ENCODE measurements at regions not wholly inside any gene's neighbourhood (a gene's known extent, or its start where the extent isn't known, plus 50 kb on each side); places are given as distances from the start of the nearest gene placed in this dataset.

DNA sequence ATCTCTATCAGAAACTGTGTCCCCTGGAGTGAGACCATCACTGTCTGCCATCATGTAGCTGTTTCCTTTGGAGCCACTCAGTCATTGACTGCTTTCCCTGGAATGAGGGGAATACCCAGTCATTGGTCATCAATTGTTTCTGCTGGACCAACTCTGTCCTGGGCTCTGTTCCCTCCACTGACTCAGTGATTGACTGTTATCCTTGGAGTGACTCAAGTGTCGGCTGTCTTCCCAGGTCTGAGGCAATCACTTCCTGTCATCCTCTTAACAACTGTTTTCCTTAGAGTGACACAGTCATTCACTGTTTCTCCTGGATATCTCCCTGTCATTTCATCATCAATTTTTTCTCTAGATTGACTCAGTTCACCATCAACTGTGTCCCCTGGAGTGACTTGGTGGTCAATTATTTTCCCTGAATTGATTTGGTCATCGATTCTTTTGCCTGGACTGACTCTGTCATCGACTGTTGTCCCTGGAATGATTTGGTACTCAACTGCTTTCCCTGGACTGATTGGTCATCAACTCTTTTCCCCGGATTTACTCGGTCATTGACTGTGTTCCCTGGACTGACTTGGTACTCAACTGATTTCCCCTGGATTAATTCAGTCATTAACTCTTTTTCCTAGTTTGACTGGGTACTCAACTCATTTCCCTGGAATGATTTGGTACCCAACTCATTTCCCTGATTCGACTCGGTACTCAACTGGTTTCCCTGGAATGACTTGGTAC is 327.9 kb upstream of the VCX start:
- Histone ChIP-seq H3K9me3 (replicated peaks; ENCODE audit: control insufficient read depth, insufficient read depth, low read length) (no peaks in the 10 kb centered on the region), H3K79me2 (ENCODE audit: control insufficient read depth, insufficient read depth, low read length) (no peaks in the 10 kb centered on the region), H3K4me1 (ENCODE audit: control insufficient read depth, extremely low read depth, insufficient read depth, low read length) (no peaks in the 10 kb centered on the region), H3K27me3 (ENCODE audit: control insufficient read depth in 2 of 2, insufficient read depth in 2 of 2, low read length in 2 of 2) (no peaks in the 10 kb centered on the region), H3K27ac (ENCODE audit: insufficient read depth, low read depth, low read length) (no peak overlapping the region), H3K4me3 (replicated peaks in 1 of 3; ENCODE audit: insufficient read depth in 1 of 3, low read depth in 1 of 3, low read length in 3 of 3) (no peak overlapping the region), H3K36me3 (ENCODE audit: control insufficient read depth in 2 of 2, extremely low read depth in 1 of 2, insufficient read depth in 2 of 2, low read length in 2 of 2) (no peaks in the 10 kb centered on the region), H3K4me2 (ENCODE audit: insufficient read depth, low read length) (no peak overlapping the region), H3K9me1 (replicated peaks; ENCODE audit: control insufficient read depth, extremely low read depth, insufficient read depth, low read length) (no peaks in the 10 kb centered on the region), H4K20me1 (replicated peaks; ENCODE audit: control insufficient read depth, extremely low read depth, insufficient read depth, low read length) (no peaks in the 10 kb centered on the region), H2AFZ (ENCODE audit: low read depth, low read length) (no peak overlapping the region), H3K9ac (replicated peaks; ENCODE audit: extremely low read depth, insufficient read depth, low read length) (no peak overlapping the region)
- POLR2A ChIA-PET: no interaction called here
- intact Hi-C loops (cut with micrococcal nuclease): no loop called here
- TF ChIP-seq GATA2 (IDR thresholded peaks at IDR 0.05; ENCODE audit: insufficient read depth, insufficient read length, low read depth, low read length) (no peak), POLR2AphosphoS5 (IDR thresholded peaks at IDR 0.05; ENCODE audit: insufficient read depth, low read depth, low read length) (no peak), POLR2A (IDR thresholded peaks at IDR 0.05; ENCODE audit: low read depth, low read length) (no peak), JUN (IDR thresholded peaks at IDR 0.05; ENCODE audit: borderline replicate concordance, insufficient read depth, insufficient read length, low read depth) (no peak), EZH2 (IDR thresholded peaks at IDR 0.05; ENCODE audit: borderline replicate concordance, low read depth, low read length, severe bottlenecking) (no peak), MYC (IDR thresholded peaks at IDR 0.05; ENCODE audit: low read depth, low read length) (no peak), FOS (IDR thresholded peaks at IDR 0.05; ENCODE audit: borderline replicate concordance, insufficient read depth, low read length) (no peak)
- TF ChIP-seq, protein P1, sequence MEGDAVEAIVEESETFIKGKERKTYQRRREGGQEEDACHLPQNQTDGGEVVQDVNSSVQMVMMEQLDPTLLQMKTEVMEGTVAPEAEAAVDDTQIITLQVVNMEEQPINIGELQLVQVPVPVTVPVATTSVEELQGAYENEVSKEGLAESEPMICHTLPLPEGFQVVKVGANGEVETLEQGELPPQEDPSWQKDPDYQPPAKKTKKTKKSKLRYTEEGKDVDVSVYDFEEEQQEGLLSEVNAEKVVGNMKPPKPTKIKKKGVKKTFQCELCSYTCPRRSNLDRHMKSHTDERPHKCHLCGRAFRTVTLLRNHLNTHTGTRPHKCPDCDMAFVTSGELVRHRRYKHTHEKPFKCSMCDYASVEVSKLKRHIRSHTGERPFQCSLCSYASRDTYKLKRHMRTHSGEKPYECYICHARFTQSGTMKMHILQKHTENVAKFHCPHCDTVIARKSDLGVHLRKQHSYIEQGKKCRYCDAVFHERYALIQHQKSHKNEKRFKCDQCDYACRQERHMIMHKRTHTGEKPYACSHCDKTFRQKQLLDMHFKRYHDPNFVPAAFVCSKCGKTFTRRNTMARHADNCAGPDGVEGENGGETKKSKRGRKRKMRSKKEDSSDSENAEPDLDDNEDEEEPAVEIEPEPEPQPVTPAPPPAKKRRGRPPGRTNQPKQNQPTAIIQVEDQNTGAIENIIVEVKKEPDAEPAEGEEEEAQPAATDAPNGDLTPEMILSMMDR (IDR thresholded peaks at IDR 0.05; ENCODE audit: extremely low read depth in 1 of 2, insufficient read depth in 1 of 2, low read depth in 1 of 2, low read length in 2 of 2): no peak
- TF ChIP-seq, protein P2, sequence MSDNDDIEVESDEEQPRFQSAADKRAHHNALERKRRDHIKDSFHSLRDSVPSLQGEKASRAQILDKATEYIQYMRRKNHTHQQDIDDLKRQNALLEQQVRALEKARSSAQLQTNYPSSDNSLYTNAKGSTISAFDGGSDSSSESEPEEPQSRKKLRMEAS (IDR thresholded peaks at IDR 0.05; ENCODE audit: insufficient read depth, insufficient read length): no peak
- CTCF ChIA-PET: no interaction called here
- BruUV-seq (replicated peaks): no TSS peak
- FAIRE-seq (no peak), DNase-seq (ENCODE audit: low read depth, low spot score) (no peak)
- dilution Hi-C loops (cut with MboI; ENCODE audit: extremely low pct_ligation_motif_present, low sequenced_read_pairs): no loop called here
